GM18520 (cell line): ENCODE measurements at regions not wholly inside any gene's neighbourhood (a gene's known extent, or its start where the extent isn't known, plus 50 kb on each side); places are given as distances from the start of the nearest gene placed in this dataset.

Experiments
- ATAC-seq: cut with Tn5 transposase; IDR thresholded peaks from one replicate; pipeline ENCODE4 v1.9.1; 2021; ENCODE audit not compliant: unreplicated experiment

DNA sequence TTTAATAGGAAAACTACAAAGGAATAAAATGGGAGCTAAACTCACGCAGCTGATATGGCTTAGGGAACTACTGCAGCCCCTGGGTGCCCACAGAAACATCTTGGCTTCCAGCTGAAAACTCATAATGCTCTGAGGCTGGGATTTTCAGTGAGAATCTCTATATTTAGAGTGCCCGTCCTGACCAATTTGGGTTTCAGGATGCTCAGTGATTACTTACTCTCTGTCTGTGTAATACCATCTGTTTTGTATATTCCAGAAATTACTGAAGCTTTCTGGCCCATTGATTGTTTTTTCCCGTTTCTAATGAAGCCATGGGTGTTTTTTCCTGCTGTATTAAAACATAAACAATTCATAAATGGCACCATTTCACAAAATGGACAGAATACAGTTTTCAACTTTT, 50.6 kb upstream of the ZNF385D start:
- ATAC-seq, result no peak

DNA sequence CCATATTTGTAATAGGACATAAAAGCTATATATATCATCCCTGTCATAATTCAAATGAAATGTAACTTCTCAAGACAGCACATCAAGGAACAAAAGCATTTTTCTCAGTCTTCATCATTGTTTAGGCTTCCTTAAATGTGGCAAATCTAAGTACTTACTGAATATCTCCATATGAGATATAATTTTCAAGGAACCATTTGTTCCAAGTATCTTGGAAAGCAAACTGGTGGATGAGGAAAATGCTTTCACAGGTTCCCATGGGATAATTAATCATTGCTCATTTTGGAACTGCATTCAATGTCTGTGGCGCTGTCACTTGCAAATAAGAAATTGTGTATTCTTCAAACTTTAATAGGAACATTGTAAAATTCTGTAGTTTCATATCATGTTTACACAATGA, 52.6 kb upstream of the ZNF385D start:
- ATAC-seq, result no peak

DNA sequence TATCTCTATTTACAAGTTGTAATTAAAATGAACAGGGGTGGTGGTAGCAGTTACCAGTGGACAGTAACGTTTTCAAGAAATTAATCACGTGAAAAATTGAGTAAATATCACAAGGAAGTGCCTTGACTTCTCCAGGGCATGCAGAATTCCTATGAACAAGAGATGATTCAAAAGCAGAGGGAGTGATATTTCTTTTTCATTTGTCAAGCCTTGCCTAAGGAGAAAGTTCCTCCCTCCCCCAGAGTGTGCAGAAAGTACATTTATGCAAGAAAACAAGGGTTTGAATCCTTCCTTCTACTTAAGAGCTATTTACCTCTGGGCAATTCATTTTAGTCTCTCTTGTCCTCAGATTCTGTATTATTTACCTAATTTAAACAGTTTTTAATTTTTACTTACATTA, 53.3 kb upstream of the ZNF385D start:
- no peak for ATAC-seq

DNA sequence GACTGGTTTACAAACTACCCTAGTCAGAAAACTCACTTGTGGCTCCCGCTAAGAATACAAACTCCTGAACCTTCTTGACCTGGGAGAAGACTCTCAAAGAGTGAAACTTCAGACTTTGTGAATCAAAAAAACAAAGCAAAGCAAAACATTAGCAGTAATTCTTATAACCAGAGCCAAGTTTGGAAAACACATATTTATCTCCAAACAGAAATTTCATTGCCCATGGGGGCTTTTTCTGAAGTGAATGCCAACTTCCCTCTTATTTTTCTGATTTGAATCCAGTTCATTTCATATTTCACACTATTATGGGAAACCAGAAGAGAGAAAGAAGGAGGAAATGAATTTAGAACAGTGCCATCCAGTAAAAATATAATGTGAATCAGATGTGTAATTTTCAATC, 55.7 kb upstream of the ZNF385D start:
- ATAC-seq, result no peak

DNA sequence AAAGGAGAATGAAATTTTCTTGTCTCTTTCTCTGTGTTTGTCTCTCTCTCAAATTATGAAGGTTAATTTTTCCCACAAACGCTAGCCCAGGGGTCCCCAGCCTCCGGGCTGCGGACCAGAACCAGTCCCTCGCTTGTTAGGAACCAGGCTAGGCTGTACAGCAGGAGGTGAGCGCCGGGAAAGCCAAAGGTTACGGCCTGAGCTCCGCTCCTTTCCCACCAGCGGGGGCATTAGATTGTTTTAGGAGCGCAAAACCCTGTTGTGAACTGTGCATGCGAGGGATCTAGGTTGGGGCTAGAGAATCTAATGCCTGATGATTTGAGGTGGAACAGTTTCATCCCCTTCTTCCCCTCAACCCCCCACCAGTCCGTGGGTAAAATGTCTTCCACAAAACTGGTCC, 74.7 kb upstream of the ZNF385D start:
- ATAC-seq, result no peak

DNA sequence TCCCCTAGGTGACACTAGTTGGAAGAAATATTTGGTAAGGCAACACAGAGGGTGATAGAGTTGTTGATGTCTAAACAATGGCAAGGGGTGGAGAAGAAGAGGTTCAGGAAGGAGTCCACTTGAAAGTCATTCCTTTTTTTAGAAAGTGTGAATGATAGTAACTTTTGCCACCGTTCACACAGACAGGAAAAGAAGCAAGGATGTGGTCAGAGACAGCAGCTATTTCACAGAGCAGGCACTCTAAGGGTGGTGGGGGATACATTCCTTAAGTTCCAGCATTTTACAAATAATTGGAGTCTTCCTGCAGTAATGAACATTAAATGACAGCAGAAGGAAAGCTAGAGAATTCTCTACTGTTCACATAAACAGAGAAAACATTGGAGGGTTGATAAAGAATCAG, 75.4 kb upstream of the ZNF385D start:
- no peak for ATAC-seq

DNA sequence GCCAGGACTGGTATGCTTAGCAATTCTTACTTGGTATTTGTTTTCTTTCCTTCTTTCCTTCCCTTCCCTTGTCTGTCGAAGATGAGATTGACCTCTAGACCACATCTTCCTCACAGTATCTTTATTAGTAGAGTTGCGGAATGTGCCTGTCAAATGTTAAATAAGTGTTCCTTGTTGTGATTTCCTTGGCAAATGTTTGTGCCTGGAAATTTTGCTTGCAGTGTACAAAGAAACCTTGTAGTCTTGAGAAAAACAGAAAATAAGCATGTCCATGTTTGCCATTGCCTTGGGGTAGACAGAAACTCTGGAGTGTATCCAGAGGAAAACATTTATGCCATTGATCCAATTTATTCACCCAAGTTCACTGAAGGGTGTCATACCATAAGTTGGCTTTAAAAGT, 79.5 kb upstream of the ZNF385D start:
- ATAC-seq, result no peak

DNA sequence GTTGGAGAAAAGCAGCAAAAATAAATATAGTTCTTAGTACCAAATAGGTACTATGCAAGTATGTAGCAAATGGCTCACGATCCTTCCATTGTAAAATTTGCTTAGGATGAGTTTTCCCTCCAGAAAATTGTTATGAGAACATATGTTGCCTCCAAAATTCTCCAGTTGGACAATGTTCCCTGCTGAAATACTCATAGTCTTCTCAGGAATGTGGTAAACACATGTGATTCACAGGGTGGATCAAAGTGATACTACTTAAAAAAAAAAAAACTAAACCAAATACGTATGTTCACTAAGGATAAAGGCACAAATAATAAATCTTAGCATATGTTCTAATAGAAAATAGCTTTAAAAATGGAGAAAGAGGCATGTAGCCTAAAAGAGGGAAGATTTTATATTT, 84.3 kb upstream of the ZNF385D start:
- ATAC-seq, result no peak

DNA sequence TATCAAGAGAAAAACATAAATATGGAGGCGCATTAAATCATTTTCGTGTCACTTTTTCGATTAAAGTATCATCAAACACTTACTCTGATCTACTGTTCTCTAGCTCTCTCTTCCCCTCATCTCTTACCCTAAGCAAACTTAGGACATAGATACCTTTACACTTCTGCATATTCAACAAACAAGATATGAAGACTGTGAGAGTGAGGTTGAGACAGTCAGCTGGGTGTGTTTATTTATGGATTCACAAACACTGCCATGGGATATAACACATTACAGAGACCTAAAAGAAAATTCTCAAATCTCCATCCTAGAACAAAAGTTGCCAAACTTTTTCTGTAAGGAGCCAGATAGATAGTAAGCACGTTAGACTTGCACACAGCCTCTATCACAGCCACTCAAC, 85.2 kb upstream of the ZNF385D start:
- no peak for ATAC-seq

DNA sequence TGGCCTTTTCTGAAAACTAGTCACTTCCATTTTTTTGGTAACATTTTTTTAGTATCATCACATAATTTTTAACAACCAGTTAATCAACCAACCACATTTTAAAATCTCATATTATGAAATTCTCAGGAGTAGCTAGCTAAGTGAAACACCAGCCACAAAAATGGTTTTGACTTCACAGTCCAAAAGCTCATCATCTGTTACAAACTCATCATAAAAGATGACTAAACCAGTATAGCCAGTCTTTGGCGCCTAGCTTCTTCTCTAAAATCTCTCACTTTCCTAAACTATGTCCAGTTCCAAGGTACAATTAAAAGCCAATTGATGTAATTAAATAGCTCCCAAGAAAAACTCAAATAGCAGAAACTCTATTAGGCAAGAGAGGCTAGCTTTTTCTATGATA, 88.2 kb upstream of the ZNF385D start:
- no peak for ATAC-seq

DNA sequence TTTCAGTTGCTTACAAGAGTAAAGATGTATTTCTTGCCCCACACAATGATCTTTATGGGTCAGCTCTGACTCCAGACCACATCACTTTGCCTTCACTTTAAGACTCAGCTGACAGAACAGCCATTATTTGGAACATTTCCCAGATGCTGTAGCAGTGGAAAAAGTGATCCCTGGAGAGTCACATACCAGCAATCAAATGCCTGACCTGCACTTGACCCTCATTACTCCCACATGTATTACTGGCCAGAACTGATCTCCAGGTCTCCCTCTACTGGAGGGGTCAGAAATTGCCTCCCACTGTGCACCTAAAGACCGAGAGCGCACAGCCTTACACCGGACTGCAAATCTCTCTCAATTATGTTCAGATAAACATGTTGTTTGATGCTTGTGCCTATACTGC, 88.6 kb upstream of the ZNF385D start:
- ATAC-seq, result no peak

DNA sequence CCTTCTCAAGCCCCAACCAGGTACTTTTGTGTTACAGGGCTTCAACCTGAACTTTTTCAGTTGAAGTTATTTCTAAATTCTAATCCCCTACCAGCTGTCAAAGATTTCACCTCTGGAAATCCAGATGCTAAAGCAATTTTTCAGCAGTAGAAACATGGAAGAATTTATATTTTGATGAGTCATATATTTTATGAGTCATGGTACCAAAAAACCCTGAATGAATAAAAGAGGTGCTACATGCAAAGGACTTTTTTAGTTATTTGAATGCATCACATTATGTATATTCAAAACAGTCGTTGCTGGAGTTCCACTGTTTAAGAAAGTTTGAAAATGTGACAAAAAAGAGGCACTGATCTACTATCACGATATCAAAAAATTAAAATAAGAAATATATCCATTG, 96.0 kb upstream of the ZNF385D start:
- ATAC-seq, result no peak

DNA sequence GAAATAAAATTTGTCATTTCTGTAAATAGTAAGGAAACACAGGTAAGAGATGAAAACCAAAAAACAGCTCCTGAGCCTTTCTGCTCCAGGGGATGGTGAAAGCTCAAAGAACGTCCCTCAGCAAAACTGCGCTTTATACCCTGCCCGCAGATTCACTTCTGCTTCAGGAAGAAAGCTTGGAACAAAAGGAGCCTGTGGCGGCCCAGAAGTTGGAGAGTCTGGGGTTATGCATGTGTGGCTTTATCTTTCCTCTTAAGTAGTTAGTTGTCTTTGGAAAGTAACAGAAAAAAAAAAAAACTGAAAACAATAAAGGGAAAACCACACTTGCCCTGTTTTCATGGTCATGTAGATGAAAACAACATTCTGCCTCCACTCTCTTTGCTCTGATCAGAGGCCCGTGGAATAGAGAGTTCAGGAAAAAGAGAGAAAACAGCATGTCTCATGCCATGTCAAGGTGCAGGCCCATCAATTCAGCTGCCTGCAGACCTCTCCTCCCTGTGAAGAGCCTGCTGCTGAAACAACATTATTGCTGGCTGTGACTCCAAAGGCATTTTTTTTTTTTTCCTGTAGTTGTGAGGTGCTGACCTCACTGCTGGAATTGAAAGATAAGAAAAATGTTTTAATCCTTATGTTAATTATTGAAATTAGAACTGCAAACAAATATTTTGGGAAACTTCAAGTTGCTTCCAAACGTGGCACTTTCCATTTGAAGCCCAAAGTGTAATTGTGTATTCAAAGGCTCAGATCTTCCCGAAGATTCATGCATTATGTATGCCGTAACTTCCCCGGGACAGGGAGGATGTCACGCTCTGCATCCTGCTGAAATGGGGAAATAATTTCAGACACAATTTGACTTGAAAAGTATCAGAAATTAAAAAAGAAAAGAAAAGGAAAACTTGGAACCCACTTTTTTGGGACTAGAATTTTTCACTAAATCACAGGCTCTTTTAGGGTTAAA, 108.4 kb upstream of the ZNF385D start:
- no peak for ATAC-seq

DNA sequence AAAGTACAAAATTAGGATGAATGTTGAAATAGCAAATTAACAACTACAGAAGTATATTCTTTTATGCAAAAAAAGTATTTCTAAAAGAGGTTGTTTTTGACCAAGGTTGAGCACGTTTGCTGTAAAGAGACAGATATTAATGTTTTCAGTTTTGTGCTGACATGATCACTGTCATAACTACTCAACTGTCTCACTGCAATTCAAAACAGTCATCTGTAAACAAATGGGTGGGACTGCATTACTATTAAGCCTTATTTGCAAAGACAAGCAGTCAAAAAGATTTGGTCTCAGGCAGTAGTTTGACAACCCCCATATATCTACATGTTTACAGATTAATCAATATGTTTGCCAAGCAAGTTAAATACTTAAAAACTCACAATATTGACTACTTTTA, 109.1 kb upstream of the ZNF385D start:
- no peak for ATAC-seq

DNA sequence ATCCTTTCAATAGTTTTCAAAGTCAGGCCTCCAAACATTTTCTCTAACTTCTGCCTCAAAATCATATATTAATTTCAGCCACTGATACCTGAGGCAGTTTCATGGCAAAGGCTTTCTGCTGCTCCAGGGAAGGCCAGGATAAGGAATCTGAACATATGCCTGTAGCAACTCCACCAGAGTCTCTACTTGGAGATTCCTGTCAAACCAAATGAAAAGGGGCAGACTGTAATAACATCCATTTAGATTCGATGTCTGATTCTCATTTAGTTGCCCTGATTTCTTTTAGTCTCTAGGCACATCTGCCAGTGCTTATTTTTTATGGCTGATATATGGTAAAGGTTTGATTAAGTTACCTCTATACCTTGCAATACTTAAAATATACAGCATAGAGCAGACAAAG, 109.6 kb upstream of the ZNF385D start:
- ATAC-seq, result no peak

DNA sequence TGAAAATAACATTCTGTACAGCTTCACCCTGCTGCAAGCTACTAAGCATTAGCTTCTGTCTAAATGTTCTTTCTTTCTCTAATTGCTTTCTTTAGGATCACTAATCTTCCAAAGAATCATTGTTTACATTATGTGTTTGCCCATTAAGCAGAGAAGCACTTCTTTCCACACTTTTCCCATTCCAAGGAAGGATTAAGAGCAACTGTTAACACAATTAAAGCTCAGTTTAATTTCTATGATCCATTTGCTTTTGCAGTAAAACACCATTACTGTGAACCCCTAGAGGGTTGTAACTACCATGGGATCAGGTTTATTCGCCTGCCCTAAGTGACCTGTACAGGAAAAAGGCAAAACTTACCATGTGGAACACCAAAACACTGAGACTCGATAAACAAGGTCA, 125.8 kb upstream of the ZNF385D start:
- no peak for ATAC-seq

DNA sequence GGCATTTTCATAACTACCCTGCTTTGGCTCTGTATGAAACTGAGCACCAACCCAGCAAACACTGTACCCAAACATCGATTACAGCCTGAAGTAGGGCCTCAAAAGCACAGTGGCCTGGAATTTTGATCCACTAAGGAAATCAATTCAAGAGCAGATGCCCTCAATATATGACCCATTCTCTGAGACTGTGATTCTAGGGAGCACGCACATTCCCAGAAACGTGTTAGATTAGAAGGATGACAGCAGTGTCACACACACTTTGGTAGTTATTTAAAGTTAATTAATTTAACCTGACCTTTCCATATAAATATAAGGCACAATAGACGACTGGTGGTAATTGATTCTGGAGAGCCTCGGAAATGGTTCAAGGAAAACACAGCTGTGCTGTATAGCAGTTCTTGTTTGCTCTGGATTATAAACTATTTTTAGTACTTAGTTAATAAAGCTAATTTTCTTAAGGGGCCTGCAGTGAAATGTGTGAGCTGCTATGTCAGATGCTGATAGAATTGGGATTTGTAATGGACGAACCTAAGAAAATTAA, 126.3 kb upstream of the ZNF385D start:
- ATAC-seq, result no peak

DNA sequence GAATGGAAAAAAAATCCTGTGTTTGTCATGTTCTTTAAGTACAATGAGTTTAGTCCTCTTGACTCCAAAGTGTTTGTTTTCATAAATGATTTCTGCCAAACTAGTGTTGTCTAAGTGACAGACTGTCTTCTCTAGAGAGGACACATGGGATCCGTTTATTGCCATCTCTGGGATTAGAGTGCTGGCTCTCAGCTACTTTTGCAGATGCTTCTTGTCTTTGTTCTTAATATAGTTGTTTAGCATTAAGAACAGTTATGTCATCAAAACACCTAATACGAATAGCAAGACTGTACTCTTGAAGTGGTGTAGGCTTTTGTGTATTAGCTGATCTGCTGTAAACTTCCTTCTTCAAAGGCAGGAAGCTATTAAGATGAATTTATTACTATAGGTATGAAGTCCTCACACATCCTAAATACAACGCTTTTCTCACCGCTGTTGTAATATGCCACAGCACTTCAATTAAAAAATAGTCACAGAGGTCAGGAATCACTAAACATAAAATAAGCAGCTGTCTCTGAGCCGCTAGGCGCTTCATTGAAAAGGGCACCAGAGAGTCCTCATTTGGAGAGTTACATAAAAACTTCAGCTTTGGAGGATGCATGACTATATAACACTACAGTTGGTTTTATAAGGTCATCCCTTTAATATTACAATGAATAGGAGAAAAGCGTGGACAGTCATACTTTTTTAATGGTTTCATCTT, 128.3 kb upstream of the ZNF385D start:
- ATAC-seq, result no peak

DNA sequence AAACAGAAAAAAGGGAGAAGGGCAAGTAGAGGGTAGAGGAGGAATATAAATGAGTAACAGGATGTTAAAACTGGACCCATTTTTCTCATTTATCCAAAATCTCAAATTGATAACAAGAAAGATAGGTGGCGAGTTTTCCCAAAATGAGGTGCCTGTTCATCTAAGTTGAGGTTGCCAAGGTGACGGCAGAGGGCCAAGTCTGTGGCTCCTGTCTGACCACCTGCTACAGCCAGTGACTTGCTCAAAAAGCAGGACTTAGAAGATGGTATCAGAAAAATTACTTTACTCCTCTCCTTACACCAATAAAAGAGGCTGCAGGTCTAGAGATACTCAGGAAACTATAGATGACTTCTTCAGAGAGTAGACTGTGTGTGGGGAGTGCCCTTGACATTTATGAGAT, 137.6 kb upstream of the ZNF385D start:
- ATAC-seq, result no peak

DNA sequence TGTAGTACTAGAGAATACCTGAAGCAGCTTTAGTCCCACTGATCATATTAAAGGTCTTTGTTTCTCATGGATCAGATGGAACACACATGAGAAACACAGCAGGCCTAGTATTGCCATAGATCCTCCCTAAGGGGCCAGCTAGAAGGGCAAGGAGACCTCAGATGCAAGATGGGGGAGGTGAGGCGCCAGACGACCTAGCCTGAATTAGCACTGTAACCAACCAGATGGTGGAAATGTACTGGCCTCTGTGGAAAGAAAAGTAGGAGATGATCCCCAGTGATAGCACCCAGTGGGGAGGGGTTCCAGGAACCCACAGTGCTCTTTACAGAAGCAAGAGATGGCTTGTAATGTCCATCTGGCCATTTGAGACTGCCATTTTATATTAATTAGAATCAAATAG, 138.2 kb upstream of the ZNF385D start:
- no peak for ATAC-seq

DNA sequence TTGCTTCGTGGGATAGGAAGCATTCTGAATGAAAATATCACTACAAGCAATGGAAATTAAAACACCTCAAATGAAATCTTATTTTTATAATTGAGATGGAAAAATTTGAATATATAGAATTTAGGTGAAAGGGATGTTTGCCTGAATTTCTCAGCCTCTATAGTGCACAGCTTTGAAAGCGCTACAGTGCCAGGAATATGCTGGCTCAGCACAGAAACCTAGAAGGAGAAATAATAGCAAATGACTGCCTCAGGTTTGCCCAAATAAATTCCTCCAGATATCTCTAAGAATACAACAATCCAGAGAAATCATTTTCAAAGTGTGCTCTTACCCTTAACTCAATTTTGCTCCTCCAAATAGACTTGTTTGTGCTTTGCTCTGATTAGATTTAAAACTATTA, 141.1 kb upstream of the ZNF385D start:
- ATAC-seq, result no peak

DNA sequence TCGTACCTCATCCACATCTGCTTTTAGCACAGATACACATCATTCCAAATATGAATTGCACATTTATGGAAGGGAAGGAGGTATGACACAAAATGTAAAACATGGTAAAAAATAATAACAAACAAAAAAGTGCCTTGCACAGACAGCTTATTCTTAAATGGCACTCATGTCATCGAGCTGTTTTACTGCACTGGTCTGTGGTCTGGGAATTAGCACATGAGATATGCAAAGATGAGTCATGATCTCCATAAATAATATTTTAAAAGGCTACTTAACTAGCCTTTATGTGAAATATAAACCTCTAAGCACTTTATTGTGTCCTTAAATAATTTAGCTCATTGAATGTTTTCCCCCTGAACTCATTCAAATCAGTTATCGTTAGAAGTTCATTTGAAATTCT, 142.2 kb upstream of the ZNF385D start:
- no peak for ATAC-seq
